ENCODE measurements at regions not wholly inside any gene's neighbourhood (a gene's known extent, or its start where the extent isn't known, plus 50 kb on each side); places are given as distances from the start of the nearest gene placed in this dataset.
A peak's percentile ranks its signal among the peaks of the same experiment; 100 is the strongest.

GRCh38 chr3:84830476-84830875, 128.3 kb upstream of the CADM2 start:
- DNase-seq = no peak
- no peak overlapping the region for H3K4me2 ChIP-seq (ENCODE audit: low read length)
- ChIA-PET CTCF (no interaction called here), POLR2A (ENCODE audit: unreplicated experiment) (no interaction called here)
- no peaks in the 10 kb centered on the region for H3F3A ChIP-seq (ENCODE audit: low read length, unreplicated experiment)
- no peak for TF ChIP-seq EZH2 (IDR thresholded peaks at IDR 0.05; ENCODE audit: low read length, unreplicated experiment)
- TF ChIP-seq EZH2phosphoT487 (IDR thresholded peaks at IDR 0.05; ENCODE audit: borderline replicate concordance, low read length) = no peak
- no peak for TF ChIP-seq CTCF (conservative IDR thresholded peaks at IDR 0.05; ENCODE audit: low read depth, low read length)
- H3K27me3 ChIP-seq (ENCODE audit: low read length) = no peaks in the 10 kb centered on the region
- H3K79me2 ChIP-seq (ENCODE audit: low read length) = no peaks in the 10 kb centered on the region
- no peaks in the 10 kb centered on the region for H3K9me3 ChIP-seq (ENCODE audit: low read length)
- no peaks in the 10 kb centered on the region for H4K20me1 ChIP-seq (ENCODE audit: low read length)
- H3K36me3 ChIP-seq (ENCODE audit: low read depth, low read length) = no peaks in the 10 kb centered on the region
- H3K27ac ChIP-seq (ENCODE audit: low read length) = no peak overlapping the region
- H3K4me3 ChIP-seq (ENCODE audit: low read length) = no peak overlapping the region
- H3K9me2 ChIP-seq (replicated peaks; ENCODE audit: low read length) = no peaks in the 10 kb centered on the region
- no peaks in the 10 kb centered on the region for H3K4me1 ChIP-seq (ENCODE audit: insufficient read depth, low read length)
- no peak for ATAC-seq
- no peak overlapping the region for H3K9ac ChIP-seq (ENCODE audit: low read length)
- no TSS peak for BruUV-seq (replicated peaks)
- no peak overlapping the region for H2AFZ ChIP-seq (ENCODE audit: low read length)
- intact Hi-C loops (cut with micrococcal nuclease) = no loop called here

GRCh38 chr3:84835366-84835765, 123.4 kb upstream of the CADM2 start:
- no peaks in the 10 kb centered on the region for H3K79me2 ChIP-seq (ENCODE audit: low read length)
- no peaks in the 10 kb centered on the region for H3K4me1 ChIP-seq (ENCODE audit: insufficient read depth, low read length)
- no peaks in the 10 kb centered on the region for H3K9me3 ChIP-seq (ENCODE audit: low read length)
- ChIA-PET POLR2A (ENCODE audit: unreplicated experiment) (no interaction called here), CTCF (no interaction called here)
- no peaks in the 10 kb centered on the region for H3F3A ChIP-seq (ENCODE audit: low read length, unreplicated experiment)
- H3K4me2 ChIP-seq (ENCODE audit: low read length) = no peak overlapping the region
- no peaks in the 10 kb centered on the region for H4K20me1 ChIP-seq (ENCODE audit: low read length)
- no peak for TF ChIP-seq EZH2 (IDR thresholded peaks at IDR 0.05; ENCODE audit: low read length, unreplicated experiment)
- no peak for TF ChIP-seq CTCF (conservative IDR thresholded peaks at IDR 0.05; ENCODE audit: low read depth, low read length)
- TF ChIP-seq EZH2phosphoT487 (IDR thresholded peaks at IDR 0.05; ENCODE audit: borderline replicate concordance, low read length) = no peak
- no peak overlapping the region for H2AFZ ChIP-seq (ENCODE audit: low read length)
- ATAC-seq = no peak
- H3K36me3 ChIP-seq (ENCODE audit: low read depth, low read length) = no peaks in the 10 kb centered on the region
- H3K27me3 ChIP-seq (ENCODE audit: low read length) = no peaks in the 10 kb centered on the region
- intact Hi-C loops (cut with micrococcal nuclease) = no loop called here
- no peak overlapping the region for H3K9ac ChIP-seq (ENCODE audit: low read length)
- no peak for DNase-seq
- no peak overlapping the region for H3K4me3 ChIP-seq (ENCODE audit: low read length)
- BruUV-seq (replicated peaks) = no TSS peak
- H3K27ac ChIP-seq (ENCODE audit: low read length) = no peak overlapping the region
- H3K9me2 ChIP-seq (replicated peaks; ENCODE audit: low read length) = no peaks in the 10 kb centered on the region

DNA sequence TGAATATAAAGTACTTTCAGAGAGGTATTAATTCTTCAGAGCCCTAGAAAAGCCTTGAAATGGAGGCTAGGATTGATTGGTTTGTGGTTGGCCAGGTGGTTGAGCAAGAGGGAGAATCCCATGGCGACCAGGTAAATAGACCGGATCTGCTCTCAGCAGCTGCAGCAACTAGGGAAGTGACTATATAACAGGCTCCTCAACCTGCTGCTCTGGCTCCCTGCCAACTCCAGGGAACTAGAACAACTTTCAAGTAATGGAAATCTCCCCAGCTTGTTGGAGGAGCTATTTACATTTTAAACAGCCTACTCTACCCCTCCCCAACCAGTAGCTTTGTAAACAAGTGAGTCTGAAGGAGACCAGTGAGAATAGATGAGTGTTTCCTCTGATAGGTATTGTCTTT, 121.8 kb upstream of the CADM2 start:
- peak; percentile 27; the same call in 1 of the 2 replicates for ATAC-seq
- Histone ChIP-seq H3K4me3 (ENCODE audit: low read length) (no peak overlapping the region), H3K79me2 (ENCODE audit: low read length) (no peaks in the 10 kb centered on the region), H3K27me3 (ENCODE audit: low read length) (no peaks in the 10 kb centered on the region), H3K4me1 (ENCODE audit: insufficient read depth, low read length) (no peaks in the 10 kb centered on the region), H3K36me3 (ENCODE audit: low read depth, low read length) (no peaks in the 10 kb centered on the region), H4K20me1 (ENCODE audit: low read length) (no peaks in the 10 kb centered on the region), H3K27ac (ENCODE audit: low read length) (no peak overlapping the region), H3K9ac (ENCODE audit: low read length) (no peak overlapping the region), H3K4me2 (ENCODE audit: low read length) (no peak overlapping the region), H3K9me2 (replicated peaks; ENCODE audit: low read length) (no peaks in the 10 kb centered on the region), H2AFZ (ENCODE audit: low read length) (no peak overlapping the region), H3K9me3 (ENCODE audit: low read length) (no peaks in the 10 kb centered on the region), H3F3A (ENCODE audit: low read length, unreplicated experiment) (no peaks in the 10 kb centered on the region)
- no TSS peak for BruUV-seq (replicated peaks)
- peak; percentile 66 for DNase-seq
- intact Hi-C loops (cut with micrococcal nuclease) = no loop called here
- CTCF ChIA-PET = no interaction called here
- TF ChIP-seq EZH2 (IDR thresholded peaks at IDR 0.05; ENCODE audit: low read length, unreplicated experiment) (no peak), EZH2phosphoT487 (IDR thresholded peaks at IDR 0.05; ENCODE audit: borderline replicate concordance, low read length) (no peak), CTCF (conservative IDR thresholded peaks at IDR 0.05; ENCODE audit: low read depth, low read length) (no peak)
- POLR2A ChIA-PET (ENCODE audit: unreplicated experiment) = no interaction called here

Data from PC-3 (cell line).